ENCODE measurements at regions not wholly inside any gene's neighbourhood (a gene's known extent, or its start where the extent isn't known, plus 50 kb on each side); places are given as distances from the start of the nearest gene placed in this dataset.
"Not testable (repeated sequence)": the region's sequence is repeated elsewhere in the genome, so short reads cannot be mapped to it uniquely, and the experiment has no call there.

GRCh38 chr5:143913008-143913752 lies 101.2 kb downstream of the HMHB1 start:
- DNase-seq, result no peak

DNA sequence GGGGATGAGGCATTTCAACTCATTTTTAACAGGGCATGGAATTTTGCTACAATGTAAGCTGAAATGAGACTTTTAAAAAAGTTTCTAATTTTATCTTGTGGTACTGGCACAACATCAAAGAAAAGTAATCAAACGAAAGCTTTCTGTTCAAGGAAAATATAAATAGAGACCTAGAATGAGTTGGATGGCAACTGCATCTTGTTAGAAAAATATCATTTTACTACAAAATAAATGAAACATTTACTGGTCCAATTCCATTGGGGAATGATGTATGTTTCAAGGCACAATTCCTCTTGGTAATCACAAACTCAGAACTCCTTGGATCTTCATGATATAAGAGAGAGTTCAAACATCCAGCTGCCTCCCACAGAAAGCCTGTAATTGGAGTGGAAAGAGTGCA lies 102.8 kb downstream of the HMHB1 start:
- no peak for DNase-seq

GRCh38 chr5:143916451-143916850 lies 104.5 kb downstream of the HMHB1 start:
- DNase-seq, result no peak

GRCh38 chr5:143918961-143919360 lies 107.0 kb downstream of the HMHB1 start:
- DNase-seq, result no peak

- DNase-seq, result no peak
Observed at GRCh38 chr5:143920772-143921171, 108.8 kb downstream of the HMHB1 start.

DNA sequence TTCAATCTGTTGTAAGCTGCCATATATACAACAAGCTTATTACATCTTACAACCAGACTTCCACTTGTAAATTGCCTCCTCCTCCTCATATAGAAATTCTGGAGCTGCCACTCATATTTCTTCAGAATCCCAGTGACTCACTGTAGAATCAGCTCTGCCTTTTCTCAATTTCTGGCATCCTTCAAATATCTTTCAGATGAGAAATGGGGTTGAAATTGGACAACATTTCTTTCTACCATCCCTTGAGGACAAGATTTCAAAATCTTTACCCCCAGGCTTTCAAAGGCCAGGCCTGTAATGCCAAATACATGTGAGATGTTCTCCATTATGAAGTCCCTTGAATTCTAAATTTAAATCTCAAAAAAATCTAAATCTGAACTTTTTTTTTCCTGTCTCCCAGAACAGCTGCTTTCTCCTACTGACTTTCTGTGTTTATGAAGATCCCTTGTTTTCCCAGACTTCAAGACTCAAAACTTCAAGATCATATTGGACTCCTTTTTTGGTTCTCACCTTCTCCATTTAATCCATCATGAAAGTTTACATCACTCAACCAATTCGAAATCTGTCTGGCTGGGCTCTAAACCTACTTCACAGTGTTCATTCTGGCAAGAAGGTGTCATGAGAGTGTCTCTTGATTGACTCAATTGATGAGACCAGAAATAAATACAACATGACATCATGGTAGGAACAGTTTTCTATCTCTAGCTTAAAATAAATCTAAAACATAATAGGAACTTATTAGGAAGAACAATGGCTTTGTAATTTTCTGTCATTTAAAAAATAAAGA lies 109.8 kb downstream of the HMHB1 start:
- no peak for DNase-seq

- peak; percentile 61 for DNase-seq
Observed at GRCh38 chr5:143922718-143923117, 110.8 kb downstream of the HMHB1 start.

GRCh38 chr5:143923634-143924266 lies 111.8 kb downstream of the HMHB1 start:
- peak; percentile 38 for DNase-seq

GRCh38 chr5:143924311-143924978 lies 112.5 kb downstream of the HMHB1 start:
- DNase-seq, result no peak

DNA sequence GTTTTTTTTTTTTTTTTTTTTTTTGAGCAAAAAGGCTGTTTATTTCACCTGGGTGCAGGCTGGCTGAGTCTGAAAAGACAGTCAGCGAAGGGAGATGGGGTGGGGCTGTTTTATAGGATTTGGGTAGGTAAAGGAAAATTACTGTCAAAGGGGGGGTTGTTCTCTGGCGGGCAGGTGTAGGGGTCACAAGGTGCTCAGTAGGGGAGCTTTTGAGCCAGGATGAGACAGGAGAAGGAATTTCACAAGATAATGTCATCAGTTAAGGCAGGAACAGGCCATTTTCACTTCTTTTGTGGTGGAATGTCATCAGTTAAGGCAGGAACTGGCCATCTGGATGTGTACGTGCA lies 113.0 kb downstream of the HMHB1 start:
- not testable (repeated sequence) for DNase-seq

GRCh38 chr5:143929486-143929885 lies 117.5 kb downstream of the HMHB1 start:
- DNase-seq, result no peak

GRCh38 chr5:143930561-143930960 lies 118.6 kb downstream of the HMHB1 start:
- no peak for DNase-seq

- DNase-seq, result no peak
Observed at GRCh38 chr5:143931476-143931875, 119.5 kb downstream of the HMHB1 start.

- no peak for DNase-seq
Observed at GRCh38 chr5:143931986-143932385, 120.0 kb downstream of the HMHB1 start.

- DNase-seq, result no peak
Observed at GRCh38 chr5:143932584-143932983, 120.6 kb downstream of the HMHB1 start.

DNA sequence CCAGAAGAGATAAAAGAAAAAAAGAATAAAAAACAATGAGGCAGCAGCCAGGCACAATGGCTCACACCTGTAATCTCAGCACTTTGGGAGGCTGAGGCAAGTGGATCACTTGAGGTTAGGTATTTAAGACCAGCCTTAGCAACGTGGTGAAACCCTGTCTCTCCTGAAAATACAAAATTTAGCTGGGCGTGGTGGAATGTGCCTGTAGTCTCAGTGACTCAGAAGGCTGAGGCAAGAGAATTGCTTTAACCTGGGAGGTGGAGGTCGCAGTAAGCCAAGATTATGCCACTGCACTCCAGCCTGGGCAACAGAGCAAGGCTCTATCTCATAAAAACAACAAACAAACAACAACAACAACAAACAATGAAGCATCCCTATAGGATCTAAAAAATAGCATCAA lies 121.5 kb downstream of the HMHB1 start:
- DNase-seq, result no peak

DNA sequence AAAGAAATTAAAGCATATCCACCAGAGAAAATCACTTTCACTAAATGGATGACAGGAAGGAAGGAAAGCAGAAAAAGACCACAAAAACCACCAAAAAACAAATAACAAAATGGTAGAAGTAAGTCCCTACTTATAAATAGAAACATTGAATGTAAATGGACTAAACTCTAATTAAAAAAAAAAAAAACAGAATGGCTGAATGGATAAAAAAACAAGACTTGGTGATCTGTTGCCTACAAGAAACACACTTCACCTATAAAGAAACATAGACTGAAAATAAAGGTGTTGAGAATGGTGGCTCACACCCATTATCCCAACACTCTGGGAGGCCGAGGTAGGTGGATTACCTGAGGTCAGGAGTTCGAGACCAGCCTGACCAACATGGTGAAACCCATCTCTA lies 122.9 kb downstream of the HMHB1 start:
- no peak for DNase-seq

DNA sequence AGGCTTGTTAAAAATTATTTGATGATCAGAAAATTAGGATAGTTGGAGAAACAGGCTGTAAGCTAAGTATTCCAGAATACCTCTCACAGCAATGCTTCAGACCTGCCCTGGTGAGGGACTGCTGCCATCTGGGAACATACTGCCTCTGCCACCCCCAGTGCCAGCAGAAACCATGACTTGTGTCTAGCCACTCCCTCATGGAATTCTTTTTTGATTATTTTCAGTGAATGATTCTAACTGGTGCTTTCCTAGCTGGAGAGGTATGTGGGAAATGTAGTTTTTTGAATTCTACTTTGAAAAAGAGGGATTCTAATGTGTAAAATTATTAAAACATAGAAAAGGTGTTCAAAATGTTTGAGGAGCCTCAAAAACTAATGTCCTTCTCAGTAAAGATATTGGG lies 126.3 kb downstream of the HMHB1 start:
- DNase-seq, result no peak

- DNase-seq, result no peak
Observed at GRCh38 chr5:143946837-143947236, 134.9 kb downstream of the HMHB1 start.

DNA sequence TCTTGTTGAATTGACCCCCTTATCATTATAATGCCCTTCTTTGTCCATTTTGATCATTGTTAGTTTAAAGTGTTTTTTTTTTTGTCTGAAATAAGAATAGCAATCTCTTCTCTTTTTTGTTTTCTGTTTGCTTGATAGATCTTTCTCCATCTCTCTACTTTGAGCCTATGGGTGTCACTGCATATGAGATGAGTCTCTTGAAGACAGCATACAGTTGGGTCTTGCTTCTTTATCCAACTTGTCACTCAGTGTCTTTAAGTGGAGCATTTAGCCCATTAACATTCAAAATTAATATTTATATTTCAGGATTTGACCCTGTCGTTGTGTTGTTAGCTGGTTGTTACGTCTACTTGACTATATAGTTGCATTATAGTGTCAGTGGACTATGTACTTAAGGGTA lies 135.4 kb downstream of the HMHB1 start:
- no peak for DNase-seq

DNA sequence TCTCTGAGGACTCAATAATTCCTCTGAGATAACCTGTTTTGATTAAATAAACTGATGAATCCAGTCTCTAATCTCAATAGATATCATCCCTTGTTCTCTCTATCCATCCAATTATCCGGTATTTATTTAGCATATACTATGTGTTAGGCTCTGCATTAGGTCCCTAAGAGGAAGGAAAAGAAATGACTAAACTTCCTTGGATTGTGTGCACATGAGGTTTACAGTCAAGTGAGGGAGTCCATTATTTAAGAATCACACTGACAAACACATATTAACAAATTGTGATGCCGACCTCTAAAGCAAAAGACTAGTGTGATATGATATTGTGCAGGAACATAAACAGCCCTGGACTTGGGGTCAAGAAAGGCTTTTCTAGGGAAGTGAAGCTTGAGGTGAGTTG lies 140.8 kb downstream of the HMHB1 start:
- DNase-seq, result peak; percentile 38

GRCh38 chr5:143953851-143954250 lies 141.9 kb downstream of the HMHB1 start:
- DNase-seq, result no peak

GRCh38 chr5:143955141-143955540 lies 143.2 kb downstream of the HMHB1 start:
- DNase-seq, result no peak
